Gastroesophageal sphincter (tissue), 3 donors: ENCODE measurements at regions not wholly inside any gene's neighbourhood (a gene's known extent, or its start where the extent isn't known, plus 50 kb on each side); places are given as distances from the start of the nearest gene placed in this dataset.

Experiments
- POLR2AphosphoS5 ChIP-seq: sonication (generic); formaldehyde crosslinking; IDR thresholded peaks from one replicate; pipeline ENCODE4 v1.6.1; 2017; ENCODE audit warnings: antibody characterized with exemption
- TF ChIP-seq, protein P1 (sequence below), 4 experiments: fragments of 200-600 bp in 2 of 4; fragments of 450-650 bp in 2 of 4; sonication (generic) in 1 of 4; IDR thresholded peaks; one replicate each; pipeline ENCODE4 v1.5.1; 2017 to 2019; ENCODE audit warnings: antibody characterized with exemption in 4 of 4, mild to moderate bottlenecking in 2 of 4, moderate library complexity in 2 of 4

DNA sequence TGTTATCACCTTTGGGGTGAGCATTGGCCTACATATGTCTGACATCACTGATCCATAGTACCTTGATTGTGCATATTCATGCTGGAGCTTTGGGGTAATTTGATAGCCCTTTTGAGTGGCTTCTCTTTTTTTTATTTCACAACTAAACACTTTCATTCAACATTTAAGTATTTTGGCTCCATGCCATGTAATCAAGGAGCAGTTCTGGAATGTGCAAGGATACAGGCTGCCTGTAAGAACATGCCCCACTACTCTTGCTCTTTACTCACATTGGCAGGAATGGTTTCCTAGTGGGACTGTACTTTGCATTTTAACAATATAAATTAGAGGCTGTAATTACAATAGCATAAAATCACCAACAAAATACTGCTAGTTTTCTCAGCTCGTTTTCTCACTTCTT, 300.7 kb upstream of the SPAG17 start:
- TF ChIP-seq, protein P1, sequence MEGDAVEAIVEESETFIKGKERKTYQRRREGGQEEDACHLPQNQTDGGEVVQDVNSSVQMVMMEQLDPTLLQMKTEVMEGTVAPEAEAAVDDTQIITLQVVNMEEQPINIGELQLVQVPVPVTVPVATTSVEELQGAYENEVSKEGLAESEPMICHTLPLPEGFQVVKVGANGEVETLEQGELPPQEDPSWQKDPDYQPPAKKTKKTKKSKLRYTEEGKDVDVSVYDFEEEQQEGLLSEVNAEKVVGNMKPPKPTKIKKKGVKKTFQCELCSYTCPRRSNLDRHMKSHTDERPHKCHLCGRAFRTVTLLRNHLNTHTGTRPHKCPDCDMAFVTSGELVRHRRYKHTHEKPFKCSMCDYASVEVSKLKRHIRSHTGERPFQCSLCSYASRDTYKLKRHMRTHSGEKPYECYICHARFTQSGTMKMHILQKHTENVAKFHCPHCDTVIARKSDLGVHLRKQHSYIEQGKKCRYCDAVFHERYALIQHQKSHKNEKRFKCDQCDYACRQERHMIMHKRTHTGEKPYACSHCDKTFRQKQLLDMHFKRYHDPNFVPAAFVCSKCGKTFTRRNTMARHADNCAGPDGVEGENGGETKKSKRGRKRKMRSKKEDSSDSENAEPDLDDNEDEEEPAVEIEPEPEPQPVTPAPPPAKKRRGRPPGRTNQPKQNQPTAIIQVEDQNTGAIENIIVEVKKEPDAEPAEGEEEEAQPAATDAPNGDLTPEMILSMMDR (IDR thresholded peaks at IDR 0.05): no peak
- no peak for TF ChIP-seq POLR2AphosphoS5
